ENCODE measurements at regions not wholly inside any gene's neighbourhood (a gene's known extent, or its start where the extent isn't known, plus 50 kb on each side); places are given as distances from the start of the nearest gene placed in this dataset.

DNA sequence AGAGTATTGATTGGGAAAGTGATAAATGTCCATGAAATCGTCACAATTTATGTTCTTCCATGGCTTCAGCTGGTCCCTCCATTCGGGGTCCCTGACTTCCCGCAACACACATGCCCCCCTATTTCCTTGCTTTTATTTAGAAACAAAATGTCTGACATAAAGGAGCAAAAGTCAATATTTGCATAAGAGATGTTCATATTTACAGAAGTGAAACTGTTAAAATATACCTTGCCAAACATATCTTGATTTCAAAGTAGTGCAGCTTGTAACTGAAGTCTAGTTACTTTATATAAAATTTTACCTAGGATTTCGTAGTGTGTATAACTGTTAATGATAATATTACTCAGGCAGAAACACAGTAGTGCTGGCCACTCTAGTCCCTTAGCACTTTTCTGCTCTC is 548.9 kb upstream of the ADGRB3 start (continued):
- no peak for TF ChIP-seq THRB (CRISPR knock-in tag; conservative IDR thresholded peaks at IDR 0.05)
- TF ChIP-seq HNRNPUL1 (IDR thresholded peaks at IDR 0.05; ENCODE audit: low read length) = no peak
- TF ChIP-seq PTBP1 (IDR thresholded peaks at IDR 0.05; ENCODE audit: low read depth, low read length) = no peak
- TF ChIP-seq MAFG (tag; conservative IDR thresholded peaks at IDR 0.05) = no peak
- TF ChIP-seq ZBTB40 (IDR thresholded peaks at IDR 0.05) = no peak
- TF ChIP-seq ZBTB40 (CRISPR knock-in tag; IDR thresholded peaks at IDR 0.05) = no peak

Data from K562 (cell line).